Peyer's patch (tissue), 4 donors: ENCODE measurements at regions not wholly inside any gene's neighbourhood (a gene's known extent, or its start where the extent isn't known, plus 50 kb on each side); places are given as distances from the start of the nearest gene placed in this dataset.

Experiments
- POLR2A ChIP-seq, 2 donors: fragments of 450-650 bp; IDR thresholded peaks; one replicate each; pipeline ENCODE4 v1.5.1; 2017; ENCODE audit warnings: antibody characterized with exemption in 2 of 2, mild to moderate bottlenecking in 2 of 2, moderate library complexity in 2 of 2
- TF ChIP-seq, protein P1 (sequence below), 6 experiments: fragments of 450-650 bp in 4 of 6; fragments of 200-600 bp in 2 of 6; sonication (generic) in 1 of 6; IDR thresholded peaks; one replicate each; pipeline ENCODE4 v1.5.1; 2017 to 2019; ENCODE audit warnings: antibody characterized with exemption in 6 of 6, mild to moderate bottlenecking in 3 of 6, moderate library complexity in 1 of 6

DNA sequence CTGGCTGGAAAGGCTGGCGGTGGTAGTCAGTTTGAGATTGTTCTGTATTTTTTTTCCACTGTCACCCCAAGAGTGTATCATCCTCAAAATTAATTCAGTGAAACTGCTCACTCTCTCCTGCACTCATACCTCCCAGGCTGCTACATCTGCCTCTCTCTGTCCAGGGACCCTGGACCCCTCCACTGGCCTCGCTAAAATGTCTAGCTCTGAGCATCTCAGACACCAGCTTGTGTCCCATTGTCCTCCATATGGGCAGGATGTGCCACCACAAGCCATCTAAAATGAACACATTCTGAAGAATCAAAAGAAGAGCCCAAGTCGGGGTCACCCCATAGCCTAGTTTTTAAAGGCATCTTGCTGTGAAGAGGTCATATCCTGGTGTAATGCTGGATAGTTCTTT lies 345.5 kb upstream of the TSHZ3 start:
- TF ChIP-seq, protein P1, sequence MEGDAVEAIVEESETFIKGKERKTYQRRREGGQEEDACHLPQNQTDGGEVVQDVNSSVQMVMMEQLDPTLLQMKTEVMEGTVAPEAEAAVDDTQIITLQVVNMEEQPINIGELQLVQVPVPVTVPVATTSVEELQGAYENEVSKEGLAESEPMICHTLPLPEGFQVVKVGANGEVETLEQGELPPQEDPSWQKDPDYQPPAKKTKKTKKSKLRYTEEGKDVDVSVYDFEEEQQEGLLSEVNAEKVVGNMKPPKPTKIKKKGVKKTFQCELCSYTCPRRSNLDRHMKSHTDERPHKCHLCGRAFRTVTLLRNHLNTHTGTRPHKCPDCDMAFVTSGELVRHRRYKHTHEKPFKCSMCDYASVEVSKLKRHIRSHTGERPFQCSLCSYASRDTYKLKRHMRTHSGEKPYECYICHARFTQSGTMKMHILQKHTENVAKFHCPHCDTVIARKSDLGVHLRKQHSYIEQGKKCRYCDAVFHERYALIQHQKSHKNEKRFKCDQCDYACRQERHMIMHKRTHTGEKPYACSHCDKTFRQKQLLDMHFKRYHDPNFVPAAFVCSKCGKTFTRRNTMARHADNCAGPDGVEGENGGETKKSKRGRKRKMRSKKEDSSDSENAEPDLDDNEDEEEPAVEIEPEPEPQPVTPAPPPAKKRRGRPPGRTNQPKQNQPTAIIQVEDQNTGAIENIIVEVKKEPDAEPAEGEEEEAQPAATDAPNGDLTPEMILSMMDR (IDR thresholded peaks at IDR 0.05), result no peak
- no peak for TF ChIP-seq POLR2A (IDR thresholded peaks at IDR 0.05)
